SK-N-MC (cell line): ENCODE measurements at regions not wholly inside any gene's neighbourhood (a gene's known extent, or its start where the extent isn't known, plus 50 kb on each side); places are given as distances from the start of the nearest gene placed in this dataset.

Experiments
- EZH2 ChIP-seq: fragments of 200-600 bp; sonication (generic); IDR thresholded peaks from one replicate; pipeline ENCODE4 v1.6.1; 2017; ENCODE audit warnings: antibody characterized with exemption
- FOXP2 ChIP-seq: optimal IDR thresholded peaks from 2 replicates; pipeline ENCODE3; 2011; ENCODE audit warnings: mild to moderate bottlenecking, moderate library complexity; ENCODE audit not compliant: insufficient read depth; ENCODE audit errors: extremely low read length, control extremely low read depth
- POLR2AphosphoS5 ChIP-seq: IDR thresholded peaks from 2 replicates; pipeline ENCODE4 v1.6.1; 2012; ENCODE audit warnings: mild to moderate bottlenecking, low read depth, low read length, borderline replicate concordance

DNA sequence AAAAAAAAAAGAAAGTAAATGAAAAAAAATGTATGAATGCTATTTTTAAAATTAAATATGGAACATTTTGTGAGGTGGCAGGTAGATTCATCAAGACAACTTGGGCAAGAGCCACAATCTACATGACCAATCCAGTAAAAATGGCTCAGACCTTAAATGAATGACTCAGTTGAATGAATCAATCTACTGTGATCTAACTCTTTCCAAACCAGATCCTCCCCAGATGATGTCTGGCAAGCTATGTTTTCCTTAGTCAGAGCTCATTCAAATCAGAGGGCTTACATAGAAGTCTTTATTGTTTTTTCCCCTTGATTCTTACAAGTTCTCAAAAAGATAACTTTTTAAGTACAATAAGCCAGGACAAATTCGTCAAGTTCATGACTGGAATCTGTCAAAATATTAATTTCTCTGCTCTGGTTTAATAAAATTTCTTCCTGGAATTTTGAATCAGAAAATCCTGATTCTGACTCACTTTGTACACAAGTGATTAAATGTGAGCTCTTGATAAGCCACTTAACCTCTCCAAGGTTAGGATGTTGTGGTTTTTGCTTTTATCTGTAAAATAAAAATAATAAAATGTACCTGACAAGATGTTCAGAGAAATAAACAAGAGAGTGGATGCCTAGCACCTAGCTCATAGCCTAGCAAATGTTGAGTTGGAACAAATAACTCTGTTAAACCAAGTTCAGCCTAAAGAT is 105.6 kb upstream of the SMIM31 start:
- TF ChIP-seq EZH2: no peak
- no peak for TF ChIP-seq POLR2AphosphoS5
- TF ChIP-seq FOXP2: no peak
